Ammon's horn (tissue), 1 donor: ENCODE measurements at regions not wholly inside any gene's neighbourhood (a gene's known extent, or its start where the extent isn't known, plus 50 kb on each side); places are given as distances from the start of the nearest gene placed in this dataset.
"Not testable (repeated sequence)": the region's sequence is repeated elsewhere in the genome, so short reads cannot be mapped to it uniquely, and the experiment has no call there.

Experiments used
- DNase-seq: peaks from one replicate; pipeline ENCODE4 v3.0.0-alpha.2; 2016; ENCODE audit warnings: low spot score

DNA sequence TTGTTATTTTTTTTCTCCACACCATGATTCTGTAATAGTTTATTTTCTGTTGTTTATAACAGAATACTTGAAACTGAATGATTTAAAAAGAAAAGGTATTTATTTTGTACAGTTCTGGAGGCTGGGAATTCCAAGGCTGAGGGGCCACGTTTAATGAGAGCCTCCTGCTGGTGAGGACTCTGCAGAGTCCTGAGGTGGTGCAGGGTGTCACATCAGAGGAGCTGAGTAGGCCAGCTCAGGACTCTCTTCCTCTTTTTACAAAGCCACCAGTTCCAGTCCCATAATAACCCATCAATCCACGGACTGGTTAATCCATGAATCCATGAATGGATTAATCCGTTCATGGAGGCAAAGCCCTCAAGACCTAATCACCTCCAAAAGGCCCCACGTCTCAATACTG is 71.6 kb downstream of the TFAP2A start:
- DNase-seq, result no peak

- DNase-seq, result no peak
These were observed 73.3 kb downstream of the TFAP2A start for GRCh38 chr6:10341605-10342004.

GRCh38 chr6:10338151-10338550 is 76.7 kb downstream of the TFAP2A start:
- DNase-seq, result no peak

DNA sequence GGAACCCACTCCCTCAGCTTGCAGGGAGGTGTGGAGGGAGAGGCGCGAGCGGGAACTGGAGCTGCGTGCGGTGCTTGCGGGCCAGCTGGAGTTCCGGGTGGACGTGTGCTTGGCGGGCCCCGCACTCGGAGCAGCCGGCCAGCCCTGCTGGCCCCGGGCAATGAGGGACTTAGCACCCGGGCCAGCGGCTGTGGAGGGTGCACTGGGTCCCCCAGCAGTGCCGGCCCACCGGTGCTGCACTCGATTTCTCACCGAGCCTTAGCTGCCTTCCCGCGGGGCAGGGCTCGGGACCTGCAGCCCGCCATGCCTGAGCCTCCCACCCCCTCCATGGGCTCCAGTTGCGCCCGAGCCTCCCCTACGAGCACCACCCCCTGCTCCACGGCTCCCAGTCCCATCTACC is 77.5 kb downstream of the TFAP2A start:
- DNase-seq, result not testable (repeated sequence)

- no peak for DNase-seq
These were observed 82.8 kb downstream of the TFAP2A start for GRCh38 chr6:10332111-10332510.

- no peak for DNase-seq
These were observed 83.4 kb downstream of the TFAP2A start for GRCh38 chr6:10331334-10331968.

DNA sequence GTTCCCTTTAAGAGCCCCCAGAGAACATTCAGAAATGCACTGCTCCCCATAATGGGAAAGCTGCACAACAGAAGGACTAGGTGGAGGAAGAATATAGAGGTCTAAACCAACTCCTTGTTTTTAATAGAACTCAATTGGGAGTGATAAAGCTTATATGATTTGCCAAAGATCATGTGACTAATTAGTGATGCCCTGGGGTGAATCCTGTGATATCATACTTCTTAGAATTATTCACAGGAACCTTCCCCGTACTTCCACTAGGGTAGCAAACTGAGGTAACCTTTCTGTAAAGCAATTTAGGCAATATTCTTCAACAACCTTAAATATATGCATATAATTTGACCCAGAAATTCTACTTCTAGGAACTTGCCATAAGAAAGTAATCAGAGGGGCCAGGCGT is 84.4 kb downstream of the TFAP2A start:
- DNase-seq, result no peak

- DNase-seq, result no peak
These were observed 91.9 kb downstream of the TFAP2A start for GRCh38 chr6:10323018-10323417.

DNA sequence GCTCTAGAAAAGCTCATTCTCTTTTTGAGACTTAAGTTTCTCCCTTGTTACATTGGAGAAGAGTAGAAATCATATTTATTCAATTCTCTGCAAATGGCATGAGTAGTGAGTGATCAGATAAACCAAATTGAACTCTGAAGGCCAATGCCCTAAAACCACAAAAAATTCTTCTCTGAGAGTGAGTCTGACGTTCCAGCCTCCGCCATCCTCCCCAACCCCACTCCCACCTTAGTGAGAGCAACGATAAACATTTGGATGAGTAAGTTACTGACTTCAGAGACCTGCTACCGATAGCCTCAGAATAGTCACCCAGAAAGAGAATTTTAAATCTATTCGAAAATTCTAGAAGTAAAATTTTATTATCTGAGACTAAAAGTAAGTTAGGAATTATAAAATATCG is 94.6 kb downstream of the TFAP2A start:
- no peak for DNase-seq

- DNase-seq, result peak; percentile 83
These were observed 98.5 kb downstream of the TFAP2A start for GRCh38 chr6:10316373-10316721.

DNA sequence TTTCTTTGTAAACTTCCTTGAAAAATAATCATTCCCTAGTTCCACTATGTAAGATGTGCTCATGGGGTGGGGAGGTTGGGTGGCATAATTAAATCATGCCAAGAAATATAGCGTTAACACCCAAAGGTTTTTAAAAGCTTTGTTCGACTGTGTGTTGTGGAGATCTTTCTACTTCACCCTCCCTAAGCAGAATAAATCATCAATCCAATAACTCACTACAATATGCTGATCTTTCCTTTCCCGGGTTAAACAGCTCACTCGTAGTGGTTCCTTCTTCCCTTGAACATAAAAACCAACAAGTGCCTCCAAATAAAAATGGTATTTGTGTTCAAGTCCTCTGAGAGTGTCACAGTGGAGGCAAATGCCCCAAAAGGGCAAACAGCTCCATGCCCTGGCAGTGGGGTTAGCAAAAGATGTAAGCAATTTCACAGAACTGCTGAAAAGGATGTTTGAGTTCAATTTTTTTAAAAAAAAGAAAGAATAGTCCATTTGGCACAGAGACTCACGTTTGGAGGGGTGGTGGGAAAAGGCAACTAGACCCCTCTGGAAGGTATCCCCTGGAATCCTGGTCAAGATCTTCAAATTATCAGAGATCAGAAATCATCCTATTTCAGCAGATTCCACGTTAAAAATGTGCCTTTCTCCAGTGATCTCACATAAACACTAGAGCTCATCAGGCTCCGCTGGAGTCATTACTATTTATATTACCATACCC is 99.1 kb downstream of the TFAP2A start:
- DNase-seq, result peak; percentile 7

DNA sequence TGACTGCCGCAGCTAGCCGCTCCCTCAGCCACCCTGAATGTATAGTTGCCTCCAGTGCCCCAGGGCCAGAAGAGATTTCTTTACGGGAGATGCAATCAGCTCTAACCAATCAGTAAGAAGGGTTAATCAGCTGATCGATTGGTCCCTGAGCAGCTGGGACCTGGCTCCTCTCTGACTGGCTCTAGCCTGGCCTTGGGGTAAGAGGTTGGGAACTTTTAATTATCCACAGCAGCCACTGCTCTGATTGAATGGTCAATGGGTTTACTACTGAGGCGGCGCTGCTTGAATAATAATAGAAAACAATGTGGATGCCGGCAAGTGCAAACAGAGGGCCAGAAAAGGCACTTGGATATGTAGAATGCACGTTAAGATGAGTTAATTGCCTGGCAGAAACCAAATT is 99.8 kb downstream of the TFAP2A start:
- no peak for DNase-seq

GRCh38 chr6:10314163-10314955 is 100.5 kb downstream of the TFAP2A start:
- no peak for DNase-seq

- no peak for DNase-seq
These were observed 101.1 kb downstream of the TFAP2A start for GRCh38 chr6:10313799-10314162.

- no peak for DNase-seq
These were observed 102.4 kb downstream of the TFAP2A start for GRCh38 chr6:10312445-10312844.

DNA sequence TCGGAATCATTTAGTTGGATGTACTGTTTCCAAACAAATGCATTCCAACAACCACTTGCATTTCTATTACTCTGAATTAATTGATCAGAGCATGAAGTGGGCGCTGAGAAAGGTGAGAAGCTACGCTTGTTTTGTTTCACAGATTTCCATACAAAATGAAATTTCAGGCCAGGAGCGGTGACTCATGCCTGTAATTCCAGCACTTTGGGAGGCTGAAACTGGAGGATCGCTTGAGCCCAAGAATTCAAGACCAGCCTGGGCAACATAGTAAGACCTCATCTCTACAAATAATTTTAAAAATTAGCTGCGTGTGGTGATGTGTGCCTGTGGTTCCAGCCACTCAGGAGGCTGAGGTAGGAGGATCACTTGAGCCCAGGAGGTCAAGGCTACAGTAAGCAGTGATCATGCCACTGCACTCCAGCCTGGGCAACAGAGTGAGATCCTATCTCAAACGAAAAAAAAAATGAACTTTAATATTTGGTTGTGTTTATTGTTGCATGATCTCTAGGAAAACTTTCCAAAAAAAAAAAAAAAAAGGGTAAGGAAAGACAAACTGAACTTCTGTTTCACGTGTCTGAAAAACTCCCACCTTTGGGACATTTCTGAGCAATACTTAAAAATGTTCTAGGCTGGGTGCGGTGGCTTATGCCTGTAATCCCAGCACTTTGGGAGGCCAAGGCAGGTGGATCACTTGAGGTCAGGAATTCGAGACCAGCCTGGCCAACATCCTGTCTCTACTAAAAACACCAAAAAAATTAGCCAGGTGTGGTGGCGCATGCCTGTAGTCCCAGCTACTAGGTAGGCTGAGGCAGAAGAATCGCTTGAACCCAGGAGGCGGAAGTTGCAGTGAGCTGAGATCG is 103.1 kb downstream of the TFAP2A start:
- DNase-seq, result not testable (repeated sequence)

DNA sequence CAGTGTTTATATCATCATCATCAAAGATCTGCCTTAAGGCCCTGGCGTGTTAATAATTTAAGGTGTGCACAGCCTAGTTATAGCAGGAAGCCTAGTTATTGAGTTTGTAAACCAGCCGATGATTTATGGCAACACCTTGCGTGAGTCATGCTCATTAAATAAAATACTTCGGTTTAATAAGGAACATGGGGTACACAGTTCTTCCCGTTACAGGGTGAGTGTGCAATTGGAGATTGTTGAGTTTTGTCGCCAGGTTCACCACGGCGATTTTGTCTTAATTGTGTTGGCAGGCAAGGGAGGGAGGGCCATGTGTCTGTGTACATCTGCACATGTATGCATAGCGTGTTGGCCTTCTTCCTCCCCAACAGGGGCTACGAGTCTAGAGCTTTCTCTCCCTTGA is 104.0 kb downstream of the TFAP2A start:
- no peak for DNase-seq

DNA sequence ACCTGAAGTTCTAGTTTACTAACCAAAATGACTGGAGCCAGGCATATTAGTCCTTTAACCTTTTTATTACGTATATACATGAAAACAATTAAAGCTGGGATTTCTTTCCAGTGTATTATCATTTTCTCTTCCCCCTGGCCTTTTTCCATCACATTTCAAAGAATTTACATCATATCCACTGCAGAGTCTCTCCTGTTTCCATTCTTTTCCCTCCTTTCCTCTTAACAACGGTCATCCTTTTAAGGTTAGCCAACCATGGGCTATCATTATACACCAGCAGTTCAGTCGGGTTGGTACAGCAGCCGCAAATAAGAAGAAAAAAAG is 104.6 kb downstream of the TFAP2A start:
- no peak for DNase-seq

GRCh38 chr6:10309457-10310329 is 105.2 kb downstream of the TFAP2A start:
- no peak for DNase-seq

DNA sequence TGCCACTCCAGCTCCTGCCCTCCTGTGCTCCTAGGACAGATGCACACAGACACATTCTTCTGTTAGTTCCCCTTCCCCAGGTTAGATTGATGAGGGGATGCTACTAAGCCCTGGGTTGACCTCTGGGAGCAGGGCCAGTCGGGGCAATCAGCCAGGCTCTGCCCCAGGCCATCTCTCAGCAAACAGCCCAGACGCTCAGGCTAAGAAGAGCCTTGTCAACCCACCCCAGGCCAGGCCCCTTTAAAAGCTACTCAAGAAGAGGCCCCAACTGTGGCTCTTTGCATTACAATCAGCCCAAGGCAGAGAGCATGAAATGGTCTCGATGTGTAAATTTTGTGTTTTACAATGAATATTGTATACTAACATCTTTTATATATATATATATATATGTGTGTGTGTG is 107.4 kb downstream of the TFAP2A start:
- DNase-seq, result no peak

DNA sequence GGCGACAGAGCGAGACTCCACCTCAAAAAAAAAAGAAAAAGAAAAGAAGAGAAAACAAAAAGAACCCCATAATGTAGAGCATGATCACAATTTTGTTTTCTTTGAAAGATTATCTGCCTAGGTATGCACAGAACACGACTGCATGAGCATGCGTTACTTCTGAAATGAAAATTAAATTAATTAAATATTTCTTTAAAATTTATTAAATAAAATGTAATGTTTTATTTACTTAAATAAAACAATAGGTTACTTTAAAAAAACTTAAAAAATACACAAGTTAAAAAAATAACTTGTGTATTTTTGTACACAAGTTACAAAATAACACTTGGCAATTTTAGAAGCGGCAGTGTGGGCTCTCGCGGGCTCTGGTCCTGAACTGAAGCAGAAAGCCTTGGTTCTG is 107.8 kb downstream of the TFAP2A start:
- no peak for DNase-seq
